H1 (cell line): ENCODE measurements at regions not wholly inside any gene's neighbourhood (a gene's known extent, or its start where the extent isn't known, plus 50 kb on each side); places are given as distances from the start of the nearest gene placed in this dataset.

Source experiments
- CTCF ChIA-PET: fragments of 300-600 bp; sonication (Branson Sonifier 250); formaldehyde crosslinking; loops from one replicate; lab custom pipeline; 2021; ENCODE audit not compliant: partially characterized antibody; lab: Charles Lee
- POLR2A ChIA-PET: fragments of 300-600 bp; sonication (Branson Sonifier 250); formaldehyde crosslinking; loops from one replicate; lab custom pipeline; 2021; ENCODE audit warnings: inconsistent platforms; ENCODE audit not compliant: partially characterized antibody; lab: Charles Lee
- DNase-seq, 2 experiments: peaks; one replicate each; pipeline versions ENCODE4 v3.0.0 to v3.0.0-alpha.2; 2010 to 2022; ENCODE audit warnings: low spot score in 2 of 2, low read depth in 1 of 2, mixed read lengths in 1 of 2
- FAIRE-seq: peaks from 2 replicates; lab custom pipeline; 2011; peaks lifted over from hg19 to GRCh38; lab: Jason Lieb, UNC
- H2AFZ ChIP-seq: 2 replicates; pipeline ENCODE4 v1.8.1; 2012; ENCODE audit warnings: low read length, inconsistent platforms
- H2AK5ac ChIP-seq: 2 replicates; pipeline ENCODE4 v1.6.1; 2013; ENCODE audit warnings: low read depth, low read length
- H2BK120ac ChIP-seq: replicated peaks from 2 replicates; pipeline ENCODE3; 2013; ENCODE audit warnings: low read depth, low read length, inconsistent platforms
- H2BK12ac ChIP-seq: 2 replicates; pipeline ENCODE4 v1.6.1; 2013; ENCODE audit warnings: low read depth, low read length
- H2BK15ac ChIP-seq: 2 replicates; pipeline ENCODE4 v1.6.1; 2013; ENCODE audit warnings: low read length
- H2BK20ac ChIP-seq: 2 replicates; pipeline ENCODE4 v1.6.1; 2013; ENCODE audit warnings: low read length
- H2BK5ac ChIP-seq: 2 replicates; pipeline ENCODE4 v1.6.1; 2013; ENCODE audit warnings: low read depth, low read length
- H3K14ac ChIP-seq: 2 replicates; pipeline ENCODE4 v1.6.1; 2013; ENCODE audit warnings: inconsistent platforms; ENCODE audit not compliant: insufficient read length
- H3K18ac ChIP-seq: 2 replicates; pipeline ENCODE4 v1.6.1; 2013; ENCODE audit warnings: low read length; ENCODE audit errors: extremely low read depth
- H3K23ac ChIP-seq: 2 replicates; pipeline ENCODE4 v1.6.1; 2013; ENCODE audit warnings: inconsistent platforms; ENCODE audit not compliant: insufficient read length
- H3K23me2 ChIP-seq: 2 replicates; pipeline ENCODE4 v1.6.1; 2013; ENCODE audit warnings: low read depth, low read length
- H3K27ac ChIP-seq: 2 replicates; pipeline ENCODE4 v1.6.1; 2011; ENCODE audit warnings: low read depth, low read length, inconsistent platforms
- H3K27me3 ChIP-seq, 4 experiments: replicated peaks in 1 of 4; 1 replicate in 1 of 4; 2 replicates in 3 of 4; pipeline versions ENCODE4 v1.6.1 to v1.8.1; 2011 to 2013; ENCODE audit warnings: low read length in 3 of 4, mild to moderate bottlenecking in 3 of 4, inconsistent platforms in 2 of 4, mixed read lengths in 2 of 4, moderate library complexity in 1 of 4; ENCODE audit not compliant: control insufficient read depth in 3 of 4, insufficient read depth in 3 of 4; ENCODE audit errors: extremely low read depth in 1 of 4
- H3K36me3 ChIP-seq, 4 experiments: 2 replicates each; pipeline versions ENCODE4 v1.6.1 to v1.8.1; 2011 to 2013; ENCODE audit warnings: mild to moderate bottlenecking in 4 of 4, low read length in 3 of 4, moderate library complexity in 2 of 4, control low read depth in 1 of 4, inconsistent platforms in 1 of 4; ENCODE audit not compliant: insufficient read depth in 4 of 4, control insufficient read depth in 2 of 4
- H3K4ac ChIP-seq: replicated peaks from 2 replicates; pipeline ENCODE3; 2013; ENCODE audit warnings: low read length, low read depth, mixed read lengths, inconsistent platforms; ENCODE audit not compliant: insufficient read length
- H3K4me1 ChIP-seq, 4 experiments: replicated peaks in 1 of 4; 1 replicate in 1 of 4; 2 replicates in 3 of 4; pipeline versions ENCODE4 v1.6.1 to v1.8.1; 2011 to 2013; ENCODE audit warnings: low read length in 3 of 4, inconsistent platforms in 2 of 4, mixed read lengths in 1 of 4; ENCODE audit not compliant: insufficient read depth in 4 of 4, control insufficient read depth in 3 of 4
- H3K4me2 ChIP-seq, 2 experiments: 2 replicates each; pipeline versions ENCODE4 v1.6.1 to v1.8.1; 2011 to 2013; ENCODE audit warnings: low read depth in 2 of 2, low read length in 2 of 2, control low read depth in 1 of 2, inconsistent platforms in 1 of 2, mild to moderate bottlenecking in 1 of 2; ENCODE audit not compliant: insufficient read depth in 1 of 2
- H3K4me3 ChIP-seq, 4 experiments: fragments of 200-600, 300-600 bp in 1 of 4; sonication (generic), shearing (Covaris generic), sonication (Bioruptor Twin) in 1 of 4; 2 replicates each; pipeline versions ENCODE4 v1.5.1 to v1.8.1; 2011 to 2016; ENCODE audit warnings: low read length in 4 of 4, low read depth in 3 of 4, control low read depth in 2 of 4, inconsistent platforms in 2 of 4, mild to moderate bottlenecking in 2 of 4, mixed read lengths in 1 of 4, moderate library complexity in 1 of 4; ENCODE audit not compliant: insufficient read depth in 2 of 4; ENCODE audit errors: extremely low read depth in 1 of 4
- H3K56ac ChIP-seq: replicated peaks from 2 replicates; pipeline ENCODE3; 2013; ENCODE audit warnings: low read depth, mild to moderate bottlenecking, mixed read lengths, low read length, inconsistent platforms; ENCODE audit not compliant: insufficient read length
- H3K79me1 ChIP-seq: 2 replicates; pipeline ENCODE4 v1.6.1; 2013; ENCODE audit warnings: low read depth, low read length, control low read depth
- H3K79me2 ChIP-seq, 2 experiments: 2 replicates each; pipeline versions ENCODE4 v1.6.1 to v1.8.1; 2012 to 2013; ENCODE audit warnings: low read length in 2 of 2, mild to moderate bottlenecking in 2 of 2, inconsistent platforms in 1 of 2; ENCODE audit not compliant: insufficient read depth in 2 of 2, control insufficient read depth in 1 of 2
- H3K9ac ChIP-seq, 4 experiments: replicated peaks in 1 of 4; 1 replicate in 1 of 4; 2 replicates in 3 of 4; pipeline versions ENCODE4 v1.6.1 to v1.8.1; 2011 to 2013; ENCODE audit warnings: low read depth in 3 of 4, low read length in 3 of 4, control low read depth in 2 of 4, mild to moderate bottlenecking in 2 of 4, moderate library complexity in 2 of 4, inconsistent platforms in 1 of 4; ENCODE audit errors: extremely low read depth in 1 of 4
- H3K9me3 ChIP-seq, 2 experiments: 2 replicates each; pipeline versions ENCODE4 v1.6.1 to v1.8.1; 2012 to 2013; ENCODE audit warnings: mild to moderate bottlenecking in 2 of 2, moderate library complexity in 2 of 2, control low read depth in 1 of 2, inconsistent platforms in 1 of 2, low read depth in 1 of 2, low read length in 1 of 2, mixed read lengths in 1 of 2; ENCODE audit not compliant: insufficient read depth in 2 of 2
- H4K20me1 ChIP-seq, 2 experiments: replicated peaks in 1 of 2; 2 replicates each; pipeline versions ENCODE3 to v1.8.1; 2011 to 2013; ENCODE audit warnings: inconsistent platforms in 2 of 2, low read length in 2 of 2, mild to moderate bottlenecking in 1 of 2; ENCODE audit not compliant: insufficient read depth in 2 of 2, control insufficient read depth in 1 of 2
- H4K5ac ChIP-seq: 2 replicates; pipeline ENCODE4 v1.6.1; 2013; ENCODE audit warnings: low read length, low read depth, mixed read lengths, inconsistent platforms; ENCODE audit not compliant: insufficient read length
- H4K8ac ChIP-seq: 2 replicates; pipeline ENCODE4 v1.8.0; 2013; ENCODE audit warnings: mild to moderate bottlenecking, moderate library complexity, low read length, inconsistent platforms; ENCODE audit not compliant: insufficient read depth; ENCODE audit errors: extremely low read depth
- H4K91ac ChIP-seq: replicated peaks from 2 replicates; pipeline ENCODE3; 2013; ENCODE audit warnings: low read length, mixed read lengths, inconsistent platforms; ENCODE audit not compliant: insufficient read length
- CBX5 ChIP-seq: fragments of 300-800, 300-1000 bp; sonication (generic); IDR thresholded peaks from 2 replicates; pipeline ENCODE4 v1.7.1; 2016; ENCODE audit warnings: antibody characterized with exemption, low read length, low read depth
- EZH2 ChIP-seq: fragments of 200-600 bp; sonication (generic); IDR thresholded peaks from 2 replicates; pipeline ENCODE4 v1.7.1; 2012; ENCODE audit warnings: low read depth, mild to moderate bottlenecking, moderate library complexity, low read length, inconsistent platforms; ENCODE audit not compliant: severe bottlenecking
- KDM5A ChIP-seq: fragments of 200-600 bp; IDR thresholded peaks from 2 replicates; pipeline ENCODE4 v1.7.1; 2012; ENCODE audit warnings: mild to moderate bottlenecking, low read length, inconsistent platforms, mixed read lengths
- MAX ChIP-seq: IDR thresholded peaks from 2 replicates; pipeline ENCODE4 v1.6.1; 2012; ENCODE audit warnings: inconsistent platforms
- RAD21 ChIP-seq, 2 experiments: IDR thresholded peaks in 1 of 2; conservative IDR thresholded peaks in 1 of 2; 2 replicates each; pipeline ENCODE4 v1.6.1; 2011; ENCODE audit warnings: low read depth in 2 of 2, low read length in 2 of 2, improper control_type of control experiment in 1 of 2, inconsistent platforms in 1 of 2, mild to moderate bottlenecking in 1 of 2, moderate library complexity in 1 of 2
- WGBS, 2 experiments: shearing (Covaris generic) in 1 of 2; methylation state at CpG; one replicate each; pipeline versions ENCODE4 v1.1.6 to v1.1.7; 2013 to 2015; ENCODE audit warnings: low lambda C conversion rate in 2 of 2, mixed read lengths in 2 of 2, inconsistent platforms in 1 of 2, low coverage in 1 of 2, missing lambda C conversion rate in 1 of 2; ENCODE audit not compliant: insufficient replicate concordance in 2 of 2, insufficient coverage in 1 of 2, insufficient read length in 1 of 2; ENCODE audit errors: extremely low coverage in 1 of 2, missing lambda C conversion rate in 1 of 2; 5-methylcytosine and 5-hydroxymethylcytosine counted together

GRCh38 chr3:106305882-106306435, 437.1 kb upstream of the CBLB start:
- Histone ChIP-seq H3K9ac (no peak overlapping the region), H2BK12ac (no peak overlapping the region), H3K4me1 (peaks cover 0 to 4% (median 2%) of the 10 kb centered on the region in 4 experiments; a peak in 2 of 7 replicates), H2BK120ac (no peak overlapping the region), H3K4me3 (no peak overlapping the region), H3K79me1 (no peaks in the 10 kb centered on the region), H4K91ac (no peak overlapping the region), H2BK15ac (no peak overlapping the region), H3K36me3 (no peaks in the 10 kb centered on the region), H3K27me3 (no peaks in the 10 kb centered on the region), H3K79me2 (no peaks in the 10 kb centered on the region), H3K4me2 (no peak overlapping the region), H4K20me1 (no peaks in the 10 kb centered on the region), H2BK20ac (no peak overlapping the region), H3K4ac (no peak overlapping the region), H3K56ac (no peak overlapping the region), H2AFZ (no peak overlapping the region), H3K14ac (no peak overlapping the region), H3K18ac (no peak overlapping the region), H2AK5ac (no peak overlapping the region), H3K27ac (no peak overlapping the region), H4K8ac (no peak overlapping the region), H3K23ac (no peak overlapping the region), H3K9me3 (no peaks in the 10 kb centered on the region), H2BK5ac (no peak overlapping the region), H4K5ac (no peak overlapping the region), H3K23me2 (no peaks in the 10 kb centered on the region)
- WGBS, 2 experiments = 95% methylated on average over 1 of the region's 1 CpG; no CpG with 5 or more reads in 1 of the 2 experiments
- FAIRE-seq (no peak), DNase-seq (no peak)
- ChIA-PET POLR2A (interaction anchor here (0.6 kb wide), 1 partner anchor 771 kb away, joined by 3 read pairs; no protein-coding TSS in a partner anchor), CTCF (no interaction called here)
- TF ChIP-seq KDM5A (no peak), RAD21 (IDR thresholded peaks at IDR 0.05 in 1 of 2, conservative IDR thresholded peaks at IDR 0.05 in 1 of 2; ENCODE audit: low read depth in 2 of 2, low read length in 2 of 2) (no peak), EZH2 (no peak), MAX (no peak), CBX5 (no peak)
